Smooth muscle cell of the brain vasculature (primary cell): ENCODE measurements at regions not wholly inside any gene's neighbourhood (a gene's known extent, or its start where the extent isn't known, plus 50 kb on each side); places are given as distances from the start of the nearest gene placed in this dataset.
"Not testable (repeated sequence)": the region's sequence is repeated elsewhere in the genome, so short reads cannot be mapped to it uniquely, and the experiment has no call there.

Experiments
- DNase-seq: peaks from one replicate; pipeline ENCODE4 v3.0.0-alpha.2; 2012; ENCODE audit warnings: low read depth, low spot score

DNA sequence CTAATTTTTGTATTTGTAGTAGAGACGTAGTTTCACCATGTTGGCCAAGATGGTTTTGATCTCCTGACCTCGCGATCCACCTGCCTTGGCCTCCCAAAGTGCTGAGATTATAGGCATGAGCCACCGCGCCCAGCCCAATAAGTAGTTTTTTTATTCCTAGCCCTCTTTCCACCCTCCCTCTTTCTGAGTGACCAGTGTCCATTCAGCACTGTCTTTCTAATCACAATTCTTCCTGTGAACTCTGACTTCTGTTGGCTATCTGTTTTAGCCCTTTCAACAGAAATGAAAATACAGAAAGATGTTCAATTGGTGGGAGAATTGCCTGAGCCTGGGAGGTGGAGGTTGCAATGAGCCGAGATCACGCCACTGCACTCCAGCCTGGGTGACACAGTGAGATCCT, 122.3 kb upstream of the LIFR start:
- DNase-seq: not testable (repeated sequence)

DNA sequence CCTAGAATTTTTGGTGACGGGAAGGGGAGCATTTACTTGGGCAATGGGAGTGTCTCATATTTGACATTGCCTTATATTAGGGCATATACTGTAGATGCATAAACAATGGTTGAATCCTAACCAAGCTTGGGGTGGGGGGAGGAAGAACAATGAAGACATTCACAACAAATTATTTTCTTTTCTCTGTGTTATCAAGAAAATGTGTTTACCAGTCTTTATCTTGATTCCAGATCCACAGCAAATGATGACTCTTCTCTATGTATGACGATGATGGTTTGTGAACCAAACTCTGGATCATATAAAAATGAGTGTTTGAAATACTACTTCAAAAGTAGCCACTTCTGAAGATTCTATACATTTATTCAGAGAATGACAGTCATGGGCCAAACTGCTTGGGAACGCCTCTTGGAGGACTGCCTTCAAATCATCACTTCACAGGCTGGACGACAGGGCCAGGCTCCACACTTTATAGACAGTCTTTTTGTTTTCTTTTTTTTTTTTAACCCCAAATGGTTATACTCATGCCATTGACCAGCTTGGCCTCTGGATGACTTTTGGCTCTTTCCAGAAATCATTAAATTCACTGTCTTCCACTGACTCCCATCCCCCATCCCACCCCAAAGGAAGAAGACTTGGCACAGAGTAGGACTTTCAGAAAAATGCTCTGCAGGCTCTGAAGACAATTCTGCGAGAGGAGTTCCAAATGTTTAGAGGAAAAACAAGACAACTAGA, 123.8 kb upstream of the LIFR start:
- DNase-seq: no peak

DNA sequence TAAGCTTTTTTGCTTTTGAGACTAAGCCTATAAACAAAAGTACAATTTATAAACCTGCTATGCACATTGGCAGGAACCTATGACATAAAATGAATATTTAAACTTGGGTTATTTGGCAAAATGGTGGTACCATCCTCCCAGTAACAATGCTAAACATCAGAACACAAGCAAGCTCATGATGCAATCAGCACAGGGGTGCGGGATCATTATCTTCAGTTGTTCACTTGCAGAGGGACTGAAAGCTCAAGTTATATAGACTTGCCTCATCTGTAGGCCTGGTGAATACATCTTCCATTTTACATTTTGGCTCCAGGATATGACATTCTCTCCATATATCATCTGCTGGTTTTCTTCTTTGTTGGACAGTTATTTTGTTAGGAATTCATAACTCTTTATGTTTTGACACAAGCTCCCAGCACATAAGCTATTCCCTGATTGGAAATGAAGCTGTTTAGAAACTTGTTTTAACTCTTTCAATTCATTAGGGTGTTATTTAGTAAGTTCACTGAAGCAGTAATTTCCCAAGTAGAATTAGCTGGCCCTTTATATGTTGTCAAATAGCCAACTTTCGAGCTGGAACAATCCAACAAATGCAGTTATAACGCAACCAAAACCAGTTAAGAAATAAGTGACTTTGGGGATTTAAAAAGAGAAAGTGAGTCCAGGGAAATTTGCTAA, 124.7 kb upstream of the LIFR start:
- no peak for DNase-seq

DNA sequence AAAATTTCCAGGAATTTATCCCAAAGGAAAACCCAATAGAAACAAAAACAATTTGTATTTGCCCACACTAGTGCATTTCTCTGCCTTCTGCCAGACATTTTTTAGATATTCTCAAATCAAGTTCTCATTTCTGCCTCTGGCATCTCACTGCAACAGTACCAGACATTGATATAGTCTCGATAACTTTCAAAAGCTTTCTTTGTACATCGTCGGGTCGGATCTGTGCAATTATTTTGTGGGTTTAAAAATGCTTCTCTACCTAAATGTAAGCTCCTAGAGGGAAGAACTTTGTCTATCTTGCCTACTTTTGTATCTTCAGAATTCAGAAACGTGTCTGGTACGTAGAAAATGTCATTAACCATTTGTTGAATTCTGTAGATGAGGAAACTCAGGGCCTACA, 125.5 kb upstream of the LIFR start:
- no peak for DNase-seq

DNA sequence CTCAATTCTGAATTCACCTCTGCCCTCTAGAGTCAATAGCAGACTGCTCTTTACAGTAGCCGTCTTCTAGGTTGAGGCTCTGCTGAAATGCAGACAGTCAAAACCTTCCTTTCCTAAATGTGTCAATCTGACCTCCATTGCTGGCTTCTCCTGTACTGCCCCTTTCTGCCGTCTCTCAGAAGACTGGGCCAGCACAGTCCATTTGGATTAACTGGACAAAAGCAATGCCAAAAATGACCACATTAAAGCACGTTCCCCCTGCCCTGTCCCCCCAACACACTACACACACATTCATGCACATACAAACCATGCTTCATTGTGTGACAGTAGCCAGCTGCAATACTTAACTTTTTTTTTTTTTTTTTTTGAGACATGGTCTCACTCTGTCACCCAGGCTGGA, 130.2 kb upstream of the LIFR start:
- no peak for DNase-seq

DNA sequence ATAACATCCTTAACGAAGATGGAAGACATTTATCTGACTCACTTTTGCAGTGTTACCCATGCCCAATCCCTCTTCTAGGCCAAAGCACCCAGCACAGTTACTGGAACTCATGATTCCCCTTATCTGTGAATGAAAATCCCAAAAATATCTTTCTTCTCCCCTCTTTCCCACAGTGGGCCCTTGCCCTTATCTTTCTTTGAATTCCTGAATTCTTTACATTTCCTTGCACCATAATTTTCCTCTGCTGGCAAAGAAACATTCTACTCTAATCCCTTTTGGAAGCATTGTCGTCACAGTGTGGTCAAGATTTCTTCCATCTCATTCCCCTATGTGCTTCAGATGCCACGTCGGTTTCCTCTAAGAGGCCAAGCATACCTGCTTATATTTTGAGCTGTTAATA, 135.9 kb upstream of the LIFR start:
- no peak for DNase-seq

DNA sequence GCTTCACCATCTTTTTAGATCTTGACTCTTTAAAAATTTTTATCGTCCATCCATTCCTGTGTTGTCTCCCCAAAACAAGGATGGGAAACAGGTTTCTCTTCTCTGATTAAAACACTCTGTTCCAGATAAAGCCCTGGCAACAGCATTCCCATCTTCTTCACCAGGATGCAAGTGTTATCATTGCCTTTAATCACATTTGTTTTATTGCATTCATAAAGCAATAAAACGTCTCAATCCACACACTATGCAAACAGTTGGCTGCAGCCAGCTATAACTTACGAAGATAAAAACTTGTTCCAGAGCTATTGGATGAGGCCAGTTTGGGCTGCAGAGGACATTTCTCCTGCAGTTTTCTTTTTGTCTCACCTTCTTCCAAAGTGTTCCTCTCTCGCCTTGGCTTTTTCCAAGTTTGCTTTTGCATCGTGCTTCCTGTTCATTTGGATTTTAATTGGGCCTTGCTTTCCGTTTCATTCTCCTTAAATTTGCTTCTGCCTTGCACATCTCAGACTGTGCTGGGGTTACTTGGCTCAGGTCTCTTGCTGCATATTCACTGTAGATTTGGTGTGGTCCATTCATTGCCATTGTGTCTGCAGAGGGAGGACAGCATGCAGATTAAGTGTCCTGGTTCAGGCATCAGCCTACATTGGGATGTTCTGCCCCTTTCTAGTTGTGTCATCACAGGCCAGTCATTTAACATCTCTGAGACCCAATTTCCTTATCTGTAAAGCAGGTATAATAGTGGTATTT, 136.5 kb upstream of the LIFR start:
- no peak for DNase-seq

DNA sequence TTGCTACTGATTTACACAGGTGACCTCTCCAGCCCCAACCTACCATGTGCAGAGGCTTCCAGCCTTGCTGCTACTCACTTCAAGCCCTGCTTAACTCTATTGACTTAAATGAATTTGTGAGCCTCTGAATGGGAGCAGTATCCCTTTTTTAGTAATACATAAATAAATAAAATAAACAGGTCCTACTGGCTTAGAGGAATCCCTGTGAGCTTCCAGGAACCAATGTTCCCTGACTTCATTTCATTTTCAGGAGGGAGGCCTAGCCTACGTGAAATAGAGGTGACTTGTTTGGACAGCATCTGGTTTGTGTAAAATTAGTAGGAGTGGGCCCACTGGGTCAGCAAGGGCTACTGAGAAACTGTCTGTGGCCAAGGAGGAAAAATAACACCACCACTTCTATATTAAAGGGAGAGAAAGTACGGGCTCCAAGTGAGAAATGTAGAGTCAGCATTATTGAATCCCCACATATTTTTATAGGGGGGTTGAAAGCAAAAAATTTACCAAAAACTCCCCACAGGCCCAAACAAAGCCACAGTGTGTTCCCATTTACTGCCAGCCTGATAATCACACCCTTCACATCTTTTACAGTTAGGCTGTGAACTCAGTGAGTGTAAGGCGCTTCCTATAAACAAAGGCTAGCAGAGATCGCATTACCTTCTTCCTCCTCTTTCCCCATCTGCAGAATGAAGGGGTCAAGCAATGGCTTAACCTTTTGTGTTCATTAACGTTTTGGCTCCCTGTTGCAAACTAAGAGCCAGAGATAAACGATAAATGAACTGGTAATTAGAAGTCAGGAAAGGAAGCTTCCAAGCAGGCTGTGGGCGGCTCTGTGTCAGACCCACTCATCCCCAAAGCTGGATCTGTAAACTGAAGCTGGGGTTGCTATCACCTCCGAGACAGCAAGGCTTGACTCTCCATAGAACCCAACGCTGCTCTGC, 138.8 kb upstream of the LIFR start:
- no peak for DNase-seq

DNA sequence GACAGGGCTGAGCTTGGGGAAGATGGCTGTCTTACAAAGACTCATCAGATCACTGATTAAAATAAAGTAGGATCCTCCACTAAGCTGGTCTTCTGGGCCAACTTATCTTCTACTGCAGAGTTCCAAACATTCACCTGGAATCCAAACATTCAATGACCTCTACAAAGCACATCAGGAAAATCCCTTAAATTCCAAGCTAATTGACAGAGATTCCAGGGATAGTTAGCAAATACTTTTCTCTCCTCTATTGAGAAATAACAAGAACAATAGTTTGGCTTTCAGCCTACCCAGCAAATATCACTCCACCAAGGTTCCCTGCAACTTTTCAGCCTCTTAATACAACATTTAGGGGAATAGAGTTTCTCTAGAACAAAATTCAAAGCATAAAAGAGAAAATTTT, 140.6 kb upstream of the LIFR start:
- no peak for DNase-seq

DNA sequence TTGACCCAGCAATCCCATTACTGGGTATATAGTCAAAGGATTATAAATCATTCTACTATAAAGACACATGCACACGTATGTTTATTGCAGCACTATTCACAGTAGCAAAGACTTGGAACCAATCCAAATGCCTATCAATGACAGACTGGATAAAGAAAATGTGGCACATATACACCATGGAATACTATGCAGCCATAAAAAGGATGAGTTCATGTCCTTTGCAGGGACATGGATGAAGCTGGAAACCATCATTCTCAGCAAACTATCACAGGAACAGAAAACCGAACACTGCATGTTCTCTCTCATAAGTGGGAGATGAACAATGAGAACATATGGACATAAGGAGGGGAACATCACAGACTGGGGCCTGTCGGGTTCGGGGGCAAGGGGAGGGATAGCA, 140.3 kb upstream of the OSMR start:
- DNase-seq: not testable (repeated sequence)

DNA sequence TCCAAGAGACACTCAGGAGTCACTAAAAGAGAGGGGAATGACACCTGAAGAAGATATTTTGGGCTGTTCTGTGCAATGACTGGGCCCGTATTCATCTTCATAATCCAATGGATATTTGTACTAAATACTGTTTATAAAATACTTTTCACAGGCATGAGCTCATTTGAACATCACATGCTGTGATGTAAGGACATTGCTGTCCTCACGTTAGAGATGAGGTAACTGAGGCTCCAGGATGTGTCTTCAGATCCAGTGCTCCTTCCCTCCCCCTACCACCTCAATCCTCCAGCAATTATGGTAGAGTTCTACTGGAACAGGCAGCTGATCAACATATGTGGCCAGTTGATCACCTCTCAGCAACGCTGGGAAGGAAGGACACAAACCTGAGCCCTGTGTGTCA, 139.4 kb upstream of the OSMR start:
- DNase-seq: no peak

DNA sequence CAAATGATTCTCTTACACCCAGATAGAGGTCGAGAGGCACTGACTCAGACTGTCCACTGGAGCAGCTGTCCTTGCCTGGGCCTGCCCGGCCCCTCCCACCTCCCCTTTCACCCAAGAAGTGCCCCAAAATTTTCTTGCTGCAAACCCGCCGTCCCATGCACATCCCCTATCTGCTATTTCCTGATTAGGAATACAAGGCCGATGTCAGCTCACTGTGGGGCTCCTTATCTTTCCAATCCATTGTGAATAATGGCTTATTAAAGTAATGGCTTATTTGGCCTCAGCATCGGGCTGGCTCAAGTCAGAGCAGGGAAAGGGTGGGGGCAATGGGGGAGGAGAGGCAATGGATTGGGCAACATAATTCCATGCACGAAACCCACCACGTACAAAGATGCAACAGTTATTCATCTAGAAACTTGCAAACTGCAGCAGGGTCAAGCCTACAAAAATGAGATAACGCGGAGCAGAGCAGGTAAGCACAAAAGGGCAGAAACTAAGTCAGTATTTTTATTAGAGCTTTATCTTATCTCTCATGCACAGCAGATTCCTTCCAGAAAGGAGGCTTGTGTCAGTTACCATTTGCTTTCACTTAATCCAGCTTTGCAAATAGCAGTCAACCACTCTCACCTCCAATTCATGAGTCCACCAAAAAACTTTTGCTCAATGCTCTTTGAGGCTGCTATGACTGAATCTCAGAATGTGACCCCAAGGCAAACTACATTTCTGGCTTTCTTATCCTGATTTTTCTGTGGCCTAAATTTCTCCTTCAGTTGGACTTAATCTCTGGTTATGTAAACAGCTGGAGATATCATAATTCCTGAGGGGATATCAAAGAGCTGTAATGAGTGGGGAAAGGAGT, 138.2 kb upstream of the OSMR start:
- DNase-seq: no peak

DNA sequence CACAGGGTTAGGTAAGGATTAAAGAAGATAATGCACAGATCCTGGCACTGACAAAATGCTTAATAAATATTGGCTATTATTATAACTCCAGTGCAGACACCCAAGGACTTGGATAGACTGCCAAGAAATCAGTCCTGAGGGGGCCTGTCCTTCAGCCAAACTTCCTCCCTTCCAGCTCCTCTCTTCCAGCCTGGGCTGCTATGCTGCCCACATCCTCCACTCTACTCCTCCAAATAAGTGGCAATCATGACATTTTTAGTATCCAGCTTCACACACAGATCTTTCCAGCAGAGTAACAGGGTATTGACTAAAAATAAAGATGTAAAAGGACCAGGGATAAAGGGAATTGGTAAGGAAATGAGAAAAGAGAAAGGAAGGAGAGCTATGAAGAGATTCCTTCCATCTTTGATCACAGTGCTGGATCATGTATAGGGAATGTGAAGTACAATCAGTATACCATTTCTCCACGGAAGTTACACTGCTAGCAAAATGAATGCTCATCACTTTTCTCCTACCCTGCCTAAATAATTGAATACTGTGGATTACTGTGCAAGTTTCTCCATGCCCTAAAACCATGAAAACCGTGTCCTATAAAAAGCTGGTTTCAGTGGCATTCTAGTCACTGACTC, 136.0 kb upstream of the OSMR start:
- no peak for DNase-seq

DNA sequence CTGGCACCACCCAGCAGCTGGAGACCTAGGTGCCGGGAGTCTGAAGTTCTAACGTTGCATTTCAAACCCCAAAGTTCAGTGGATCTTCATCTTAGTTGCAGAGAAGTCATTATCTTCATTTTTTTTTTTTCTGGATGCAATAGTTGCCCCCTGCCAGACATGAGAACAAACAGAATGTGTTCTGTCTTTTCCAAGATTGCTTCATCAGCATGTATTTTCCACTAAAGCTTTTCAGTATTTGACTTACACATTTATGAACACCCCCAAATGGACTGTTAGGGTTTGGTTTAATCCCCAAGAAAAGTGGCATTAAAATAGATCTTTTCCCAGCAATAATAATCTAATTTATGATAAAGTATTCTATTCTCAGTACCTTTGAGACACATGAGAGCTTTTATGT, 135.2 kb upstream of the OSMR start:
- no peak for DNase-seq

DNA sequence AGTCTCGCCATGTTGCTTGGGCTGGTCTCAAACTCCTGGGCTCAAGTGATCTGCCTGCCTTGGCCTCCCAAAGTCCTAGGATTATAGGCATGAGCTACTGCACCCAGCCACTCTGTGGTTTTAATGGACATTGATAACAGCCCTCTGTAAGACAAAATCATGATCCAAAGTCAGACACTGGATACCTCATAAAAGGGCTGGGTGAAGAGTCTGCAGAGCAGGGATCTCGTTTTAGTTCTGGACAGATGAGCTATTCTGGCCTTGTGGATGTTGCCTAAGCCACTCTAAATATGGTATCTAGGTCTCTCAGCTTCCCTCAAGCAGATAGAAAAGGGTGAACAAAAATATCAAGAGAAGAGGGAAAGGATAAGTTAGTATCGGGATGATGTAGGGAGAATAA, 133.4 kb upstream of the OSMR start:
- no peak for DNase-seq

DNA sequence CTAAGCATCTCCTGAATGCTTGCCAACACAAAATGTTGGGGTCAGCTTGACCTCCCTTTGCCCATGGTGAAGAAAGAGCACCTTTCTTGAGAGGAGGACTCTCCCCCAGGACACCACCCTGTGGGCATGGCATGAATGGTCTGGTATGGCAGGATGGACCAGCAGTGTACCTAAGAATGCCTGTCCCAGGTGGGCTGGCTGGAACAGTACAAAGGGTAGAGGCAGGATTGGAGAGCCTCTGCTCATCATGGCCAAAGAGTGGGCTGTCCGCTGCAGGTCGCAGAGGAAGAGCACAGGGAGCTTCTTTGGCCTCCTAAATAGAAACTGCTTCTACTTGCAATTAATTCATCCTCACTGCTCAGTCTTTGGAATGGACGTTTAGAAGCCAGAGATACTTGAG, 131.6 kb upstream of the OSMR start:
- DNase-seq: no peak

DNA sequence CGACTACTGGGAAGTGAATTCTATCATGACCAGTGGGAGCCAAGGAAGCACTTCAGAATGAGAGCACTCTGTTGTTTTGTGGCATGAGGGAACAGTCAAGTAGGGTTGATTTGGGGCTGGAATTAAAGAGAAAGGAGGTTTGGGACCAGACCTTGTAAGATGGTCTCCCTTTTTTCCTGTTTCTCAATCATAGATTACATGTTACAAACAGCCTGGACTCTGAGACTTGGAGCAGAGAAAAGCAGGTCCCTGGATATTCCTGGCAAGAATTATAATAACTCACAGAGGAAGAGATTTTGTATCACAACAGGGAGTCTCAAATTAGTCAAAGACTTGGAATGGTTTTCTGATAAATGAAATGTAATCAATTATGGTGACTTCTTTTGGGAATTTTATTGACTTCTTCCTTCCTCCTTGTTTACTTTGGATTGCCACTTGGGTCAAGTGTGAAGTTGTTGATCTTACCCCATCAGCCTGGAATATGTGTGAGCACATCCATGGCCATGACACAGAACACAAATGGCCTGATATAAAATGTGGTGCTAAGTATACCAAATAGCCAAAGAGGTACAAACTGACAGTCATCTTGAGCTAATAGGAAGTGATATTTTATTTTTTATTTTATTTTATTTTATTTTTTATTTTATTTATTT, 131.0 kb upstream of the OSMR start:
- DNase-seq: no peak

DNA sequence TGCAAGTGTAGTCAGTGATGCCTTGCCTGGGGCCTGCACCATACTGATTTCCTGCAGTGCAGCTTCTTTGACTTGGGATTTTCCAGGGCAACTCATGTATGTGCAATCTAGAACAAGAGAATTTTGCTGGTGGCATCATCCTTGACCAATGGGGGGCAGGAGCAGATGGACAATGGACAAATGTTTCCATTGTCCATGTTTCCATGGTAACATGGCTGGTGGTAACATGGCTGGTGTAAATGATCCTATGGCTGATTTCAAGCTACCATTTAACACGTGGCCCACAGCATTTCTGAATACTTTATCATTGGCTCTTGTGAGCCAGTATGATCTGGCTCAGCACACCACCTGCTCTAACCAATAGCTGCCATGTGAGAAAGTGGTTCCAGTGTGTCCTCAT, 130.1 kb upstream of the OSMR start:
- no peak for DNase-seq

DNA sequence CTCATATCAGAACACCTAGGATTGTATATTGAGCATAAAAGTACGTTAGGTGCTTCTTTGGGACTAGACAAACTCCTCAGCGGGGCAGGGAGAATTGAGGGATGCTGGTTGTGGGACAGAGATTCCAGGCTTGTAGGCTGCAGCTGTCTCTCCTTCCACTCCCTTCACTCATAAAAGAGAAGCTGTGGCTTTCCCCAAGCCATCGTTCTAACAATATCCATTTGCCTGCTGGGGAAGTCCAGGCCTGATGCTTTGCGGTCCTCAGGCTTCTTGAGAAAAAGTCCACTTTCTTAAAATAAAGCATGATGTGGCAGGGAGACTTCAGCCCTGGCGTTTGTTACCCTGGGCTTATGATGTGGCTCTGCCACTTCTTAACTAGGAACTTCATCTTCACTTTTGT, 129.3 kb upstream of the OSMR start:
- DNase-seq: no peak
